ENCODE measurements at regions not wholly inside any gene's neighbourhood (a gene's known extent, or its start where the extent isn't known, plus 50 kb on each side); places are given as distances from the start of the nearest gene placed in this dataset.

- DNase-seq (ENCODE audit: low read depth): no peak
- no peak overlapping the region for H3K4me3 ChIP-seq (ENCODE audit: low read depth, low read length)
- no peak for TF ChIP-seq CTCF (IDR thresholded peaks at IDR 0.05; ENCODE audit: low read depth, low read length, missing control alignments)
Observed at GRCh38 chr3:159273070-159273469, 471.2 kb downstream of the MFSD1 start.

GRCh38 chr3:159273608-159274007 is 471.8 kb downstream of the MFSD1 start:
- TF ChIP-seq CTCF (IDR thresholded peaks at IDR 0.05; ENCODE audit: low read depth, low read length, missing control alignments): no peak
- no peak for DNase-seq (ENCODE audit: low read depth)
- H3K4me3 ChIP-seq (ENCODE audit: low read depth, low read length): no peak overlapping the region

- no peak for DNase-seq (ENCODE audit: low read depth)
- H3K4me3 ChIP-seq (ENCODE audit: low read depth, low read length): no peak overlapping the region
- no peak for TF ChIP-seq CTCF (IDR thresholded peaks at IDR 0.05; ENCODE audit: low read depth, low read length, missing control alignments)
Observed at GRCh38 chr3:159275741-159276140, 473.9 kb downstream of the MFSD1 start.

GRCh38 chr3:159277814-159278213 is 476.0 kb downstream of the MFSD1 start:
- DNase-seq (ENCODE audit: low read depth): no peak
- no peak overlapping the region for H3K4me3 ChIP-seq (ENCODE audit: low read depth, low read length)
- TF ChIP-seq CTCF (IDR thresholded peaks at IDR 0.05; ENCODE audit: low read depth, low read length, missing control alignments): no peak

GRCh38 chr3:159280386-159281191 is 478.7 kb downstream of the MFSD1 start:
- no peak for DNase-seq (ENCODE audit: low read depth)
- H3K4me3 ChIP-seq (ENCODE audit: low read depth, low read length): no peak overlapping the region
- no peak for TF ChIP-seq CTCF (IDR thresholded peaks at IDR 0.05; ENCODE audit: low read depth, low read length, missing control alignments)

- DNase-seq (ENCODE audit: low read depth): no peak
- H3K4me3 ChIP-seq (ENCODE audit: low read depth, low read length): no peak overlapping the region
- TF ChIP-seq CTCF (IDR thresholded peaks at IDR 0.05; ENCODE audit: low read depth, low read length, missing control alignments): no peak
Observed at GRCh38 chr3:159293493-159293892, 491.6 kb downstream of the MFSD1 start.

- no peak for DNase-seq (ENCODE audit: low read depth)
- no peak for TF ChIP-seq CTCF (IDR thresholded peaks at IDR 0.05; ENCODE audit: low read depth, low read length, missing control alignments)
- H3K4me3 ChIP-seq (ENCODE audit: low read depth, low read length): no peak overlapping the region
Observed at GRCh38 chr3:159301961-159302360, 500.1 kb downstream of the MFSD1 start.

Data from GM12864 (cell line).